DND-41 (cell line): ENCODE measurements at regions not wholly inside any gene's neighbourhood (a gene's known extent, or its start where the extent isn't known, plus 50 kb on each side); places are given as distances from the start of the nearest gene placed in this dataset.

Experiments
- CTCF ChIP-seq: IDR thresholded peaks from 2 replicates; pipeline ENCODE4 v1.5.1; 2012; ENCODE audit warnings: borderline replicate concordance, low read length, moderate library complexity, mild to moderate bottlenecking; ENCODE audit not compliant: poor library complexity, severe bottlenecking; ENCODE audit errors: extremely low read depth
- EZH2 ChIP-seq: IDR thresholded peaks from 3 replicates; pipeline ENCODE4 v1.6.1; 2012; ENCODE audit warnings: borderline replicate concordance, low read depth, mild to moderate bottlenecking, moderate library complexity, low read length, inconsistent platforms; ENCODE audit not compliant: severe bottlenecking

GRCh38 chr7:106592282-106593027 is 68.5 kb downstream of the CCDC71L start:
- TF ChIP-seq EZH2 = no peak
- no peak for TF ChIP-seq CTCF
